GM12878 (cell line): ENCODE measurements at regions not wholly inside any gene's neighbourhood (a gene's known extent, or its start where the extent isn't known, plus 50 kb on each side); places are given as distances from the start of the nearest gene placed in this dataset.

ENCODE experiments used
- BACH1 ChIP-seq: fragments of 450-650 bp; IDR thresholded peaks from 2 replicates; pipeline ENCODE4 v1.6.1; 2017; ENCODE audit warnings: mild to moderate bottlenecking, borderline replicate concordance
- BCL11A ChIP-seq: IDR thresholded peaks from 2 replicates; pipeline ENCODE4 v1.6.1; 2011; ENCODE audit warnings: low read depth, low read length
- CEBPB ChIP-seq, 2 experiments: fragments of 150-350 bp in 1 of 2; IDR thresholded peaks; 2 replicates each; pipeline ENCODE4 v1.6.1; 2012 to 2014; ENCODE audit warnings: low read depth in 2 of 2, low read length in 2 of 2, borderline replicate concordance in 1 of 2, inconsistent platforms in 1 of 2
- FOS ChIP-seq: IDR thresholded peaks from 3 replicates; pipeline ENCODE4 v1.6.1; 2011; ENCODE audit warnings: borderline replicate concordance; ENCODE audit not compliant: insufficient read length; ENCODE audit errors: extremely low read depth
- MLLT1 ChIP-seq: fragments of 450-650 bp; IDR thresholded peaks from 2 replicates; pipeline ENCODE4 v1.6.1; 2016; ENCODE audit warnings: mild to moderate bottlenecking
- NR2F1 ChIP-seq: fragments of 450-650 bp; conservative IDR thresholded peaks from 2 replicates; pipeline ENCODE4 v1.6.1; 2017; ENCODE audit warnings: mild to moderate bottlenecking
- PML ChIP-seq: IDR thresholded peaks from 2 replicates; pipeline ENCODE4 v1.6.1; 2012; ENCODE audit warnings: low read length, inconsistent platforms
- REST ChIP-seq: IDR thresholded peaks from 2 replicates; pipeline ENCODE4 v1.6.1; 2012; ENCODE audit warnings: mild to moderate bottlenecking, low read depth, low read length
- SREBF1 ChIP-seq: IDR thresholded peaks from 2 replicates; pipeline ENCODE4 v1.6.1; 2012; ENCODE audit warnings: mild to moderate bottlenecking, low read length
- ZSCAN29 ChIP-seq: fragments of 450-650 bp; IDR thresholded peaks from 2 replicates; pipeline ENCODE4 v1.6.1; 2017; ENCODE audit warnings: mild to moderate bottlenecking, moderate library complexity

DNA sequence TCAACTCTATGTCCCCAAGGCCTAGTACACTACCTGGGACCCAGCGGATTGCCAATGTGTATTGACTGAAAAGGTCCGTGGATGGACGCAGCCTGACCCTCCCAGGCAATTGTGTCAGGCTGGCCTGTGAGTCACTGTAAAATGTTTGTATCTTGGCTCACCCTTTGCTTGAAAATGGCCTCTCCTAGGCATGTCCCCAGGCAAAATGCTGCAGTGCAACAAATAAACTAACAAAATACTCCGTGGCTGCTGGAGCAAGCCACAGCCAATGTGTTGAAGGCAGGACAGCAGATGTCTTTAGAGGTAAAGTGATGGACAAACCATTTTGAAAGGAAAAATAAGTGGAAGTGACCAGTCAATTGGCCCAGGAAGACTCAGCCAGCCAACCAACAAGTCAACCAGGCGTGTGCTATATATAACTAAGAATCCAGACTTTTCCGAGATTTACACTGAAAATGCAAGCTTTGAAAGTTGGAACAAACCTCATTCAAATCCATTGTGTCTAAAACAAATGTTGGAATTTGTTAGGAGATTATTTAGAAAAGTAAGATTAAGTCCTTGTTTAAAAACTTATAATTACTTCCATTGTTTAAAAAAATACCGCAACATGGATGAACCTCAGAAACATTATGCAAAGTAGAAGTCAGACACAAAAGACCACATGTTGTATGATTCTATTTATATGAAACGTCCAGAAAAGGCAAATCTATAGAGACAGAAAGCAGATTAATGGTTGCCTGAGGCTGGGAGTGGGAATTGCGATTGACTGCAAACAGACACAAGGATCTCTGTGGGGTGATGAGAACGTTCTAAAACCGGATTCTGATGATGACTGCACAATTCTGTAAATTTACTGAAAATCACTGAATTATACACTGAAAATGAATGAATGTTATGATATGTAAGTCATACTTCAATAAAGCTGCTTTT is 191.2 kb downstream of the TLE3 start (continued):
- no peak for TF ChIP-seq SREBF1
- TF ChIP-seq BACH1, result no peak
- TF ChIP-seq FOS, result no peak
- no peak for TF ChIP-seq PML
- TF ChIP-seq NR2F1, result no peak
- no peak for TF ChIP-seq ZSCAN29
- no peak for TF ChIP-seq BCL11A
- no peak for TF ChIP-seq REST
- no peak for TF ChIP-seq MLLT1
- no peak for TF ChIP-seq CEBPB (IDR thresholded peaks at IDR 0.05; ENCODE audit: borderline replicate concordance in 1 of 2, low read depth in 2 of 2, low read length in 2 of 2)
